Activated B cell treated with CpG ODN at 0.5 μM for 24 hours (primary cell): ENCODE measurements at regions not wholly inside any gene's neighbourhood (a gene's known extent, or its start where the extent isn't known, plus 50 kb on each side); places are given as distances from the start of the nearest gene placed in this dataset.
"Not testable (repeated sequence)": the region's sequence is repeated elsewhere in the genome, so short reads cannot be mapped to it uniquely, and the experiment has no call there.

Source experiments
- ATAC-seq: fragments of 200-7000 bp; cut with Tn5 transposase; one replicate; pipeline ENCODE4 v1.10.0; 2021; ENCODE audit warnings: low read depth, mild to moderate bottlenecking, moderate library complexity
- CTCF ChIA-PET: fragments of 350-600 bp; sonication (Branson Sonifier 250); formaldehyde crosslinking; loops from one replicate; lab custom pipeline; 2021; ENCODE audit warnings: antibody characterized with exemption; lab: Charles Lee
- POLR2A ChIA-PET: fragments of 350-600 bp; sonication (Branson Sonifier 250); formaldehyde crosslinking; loops from one replicate; lab custom pipeline; 2021; ENCODE audit warnings: antibody characterized with exemption; lab: Charles Lee
- DNase-seq: peaks from one replicate; pipeline ENCODE4 v3.0.0; 2022
- H3K27ac Mint-ChIP-seq: one replicate; pipeline ENCODE4 v1.8.0; 2020; ENCODE audit warnings: mixed read lengths
- H3K27me3 Mint-ChIP-seq: one replicate; pipeline ENCODE4 v1.8.0; 2021; ENCODE audit warnings: mixed read lengths
- H3K36me3 Mint-ChIP-seq: one replicate; pipeline ENCODE4 v1.8.0; 2021; ENCODE audit warnings: low read depth, mixed read lengths
- H3K4me1 Mint-ChIP-seq: one replicate; pipeline ENCODE4 v1.8.0; 2021; ENCODE audit warnings: mixed read lengths
- H3K4me3 Mint-ChIP-seq: one replicate; pipeline ENCODE4 v1.8.0; 2020; ENCODE audit warnings: mild to moderate bottlenecking, mixed read lengths
- H3K9me3 Mint-ChIP-seq: one replicate; pipeline ENCODE4 v1.8.0; 2020; ENCODE audit warnings: mixed read lengths
- CTCF ChIP-seq: fragments of 200-600 bp; IDR thresholded peaks from one replicate; pipeline ENCODE4 v1.8.0; 2022; ENCODE audit warnings: antibody characterized with exemption, mild to moderate bottlenecking
- intact Hi-C: fragments of 100-400 bp; cut with micrococcal nuclease; formaldehyde crosslinking; loops from one replicate; pipeline ENCODE4 v1.15.1; 2024

- Mint-ChIP-seq H3K27me3 (no peaks in the 10 kb centered on the region), H3K9me3 (peaks cover 22% of the 10 kb centered on the region), H3K27ac (no peak overlapping the region), H3K4me3 (no peak overlapping the region), H3K36me3 (no peaks in the 10 kb centered on the region), H3K4me1 (no peaks in the 10 kb centered on the region)
- DNase-seq (no peak), ATAC-seq (no peak)
- CTCF ChIA-PET = no interaction called here
- POLR2A ChIA-PET = no interaction called here
- intact Hi-C loops = no loop called here
- no peak for TF ChIP-seq CTCF
These were observed 148.1 kb downstream of the NPR3 start for GRCh38 chr5:32859211-32859641.

GRCh38 chr5:32865475-32865874 is 154.4 kb downstream of the NPR3 start:
- ChIA-PET POLR2A (no interaction called here), CTCF (no interaction called here)
- TF ChIP-seq CTCF = no peak
- DNase-seq (no peak), ATAC-seq (no peak)
- intact Hi-C loops = no loop called here
- Mint-ChIP-seq H3K4me1 (no peaks in the 10 kb centered on the region), H3K27ac (no peak overlapping the region), H3K4me3 (no peak overlapping the region), H3K27me3 (no peaks in the 10 kb centered on the region), H3K36me3 (no peaks in the 10 kb centered on the region), H3K9me3 (peaks cover 7% of the 10 kb centered on the region)

GRCh38 chr5:32866138-32866537 is 155.0 kb downstream of the NPR3 start:
- TF ChIP-seq CTCF = no peak
- H3K27me3 Mint-ChIP-seq = no peaks in the 10 kb centered on the region
- no peak for DNase-seq
- CTCF ChIA-PET = no interaction called here
- no peaks in the 10 kb centered on the region for H3K4me1 Mint-ChIP-seq
- H3K9me3 Mint-ChIP-seq = peaks cover 6% of the 10 kb centered on the region
- H3K27ac Mint-ChIP-seq = no peak overlapping the region
- H3K4me3 Mint-ChIP-seq = no peak overlapping the region
- H3K36me3 Mint-ChIP-seq = no peaks in the 10 kb centered on the region
- intact Hi-C loops = no loop called here
- ATAC-seq = no peak
- POLR2A ChIA-PET = no interaction called here

- DNase-seq (no peak), ATAC-seq (no peak)
- no peak overlapping the region for H3K27ac Mint-ChIP-seq
- no peaks in the 10 kb centered on the region for H3K36me3 Mint-ChIP-seq
- H3K27me3 Mint-ChIP-seq = no peaks in the 10 kb centered on the region
- H3K4me3 Mint-ChIP-seq = no peak overlapping the region
- H3K4me1 Mint-ChIP-seq = no peaks in the 10 kb centered on the region
- ChIA-PET CTCF (no interaction called here), POLR2A (no interaction called here)
- intact Hi-C loops = no loop called here
- peaks cover 15% of the 10 kb centered on the region for H3K9me3 Mint-ChIP-seq
- no peak for TF ChIP-seq CTCF
These were observed 158.1 kb downstream of the NPR3 start for GRCh38 chr5:32869216-32869615.

GRCh38 chr5:32876791-32877190 is 165.7 kb downstream of the NPR3 start:
- no peak for DNase-seq
- ATAC-seq = no peak
- H3K27ac Mint-ChIP-seq = no peak overlapping the region
- no peak for TF ChIP-seq CTCF
- no peaks in the 10 kb centered on the region for H3K36me3 Mint-ChIP-seq
- intact Hi-C loops = no loop called here
- H3K4me3 Mint-ChIP-seq = no peak overlapping the region
- H3K9me3 Mint-ChIP-seq = peaks cover 20% of the 10 kb centered on the region
- H3K4me1 Mint-ChIP-seq = no peaks in the 10 kb centered on the region
- POLR2A ChIA-PET = no interaction called here
- no peaks in the 10 kb centered on the region for H3K27me3 Mint-ChIP-seq
- CTCF ChIA-PET = no interaction called here

GRCh38 chr5:32879364-32879763 is 168.2 kb downstream of the NPR3 start:
- CTCF ChIA-PET, intact Hi-C loops, H3K27me3 Mint-ChIP-seq, ATAC-seq, DNase-seq, H3K27ac Mint-ChIP-seq, POLR2A ChIA-PET, H3K4me3 Mint-ChIP-seq, H3K4me1 Mint-ChIP-seq, H3K36me3 Mint-ChIP-seq: not testable (repeated sequence)
- H3K9me3 Mint-ChIP-seq = peaks cover 30% of the 10 kb centered on the region
